ENCODE measurements at regions not wholly inside any gene's neighbourhood (a gene's known extent, or its start where the extent isn't known, plus 50 kb on each side); places are given as distances from the start of the nearest gene placed in this dataset.

- no peaks in the 10 kb centered on the region for H3K79me2 ChIP-seq (ENCODE audit: control insufficient read depth, insufficient read depth, low read length, poor library complexity)
- no peak overlapping the region for H3K23ac ChIP-seq (ENCODE audit: low read length)
- H3K9ac ChIP-seq (ENCODE audit: low read length) = no peak overlapping the region
- H2BK120ac ChIP-seq (ENCODE audit: insufficient read depth, low read length, poor library complexity) = no peak overlapping the region
- no peak overlapping the region for H3K4ac ChIP-seq (ENCODE audit: low read depth, low read length)
- H3K18ac ChIP-seq (ENCODE audit: low read length) = no peak overlapping the region
- H3K27me3 ChIP-seq (ENCODE audit: insufficient read depth, low read length) = no peaks in the 10 kb centered on the region
- no peaks in the 10 kb centered on the region for H3K4me1 ChIP-seq (ENCODE audit: control insufficient read depth in 1 of 2, insufficient read depth in 2 of 2, low read length in 2 of 2)
- no peak overlapping the region for H4K91ac ChIP-seq (ENCODE audit: low read depth, low read length)
- no peak for DNase-seq
- H3K14ac ChIP-seq (ENCODE audit: low read length) = no peak overlapping the region
- WGBS (ENCODE audit: extremely low coverage, insufficient coverage, insufficient read length) = no CpG with 5 or more reads among the region's 2 CpGs
- H3K4me3 ChIP-seq (ENCODE audit: low read depth, low read length) = no peak overlapping the region
- no peaks in the 10 kb centered on the region for H3K36me3 ChIP-seq (ENCODE audit: control insufficient read depth in 1 of 2, insufficient read depth in 2 of 2, low read length in 2 of 2)
- no peak overlapping the region for H2BK12ac ChIP-seq (ENCODE audit: low read length)
- no peak overlapping the region for H2AK5ac ChIP-seq (ENCODE audit: low read length)
- no peak overlapping the region for H4K12ac ChIP-seq (ENCODE audit: low read depth, low read length)
- H2AFZ ChIP-seq (ENCODE audit: insufficient read depth, low read length, poor library complexity) = no peak overlapping the region
- H2BK5ac ChIP-seq (ENCODE audit: low read depth, low read length, poor library complexity) = no peak overlapping the region
- H4K8ac ChIP-seq (ENCODE audit: low read depth, low read length) = no peak overlapping the region
- no peak overlapping the region for H3K4me2 ChIP-seq (ENCODE audit: low read length)
- no peaks in the 10 kb centered on the region for H3K79me1 ChIP-seq (ENCODE audit: low read length)
- H3K27ac ChIP-seq (ENCODE audit: low read depth, low read length) = no peak overlapping the region
- H3K9me3 ChIP-seq (ENCODE audit: insufficient read depth, low read depth, low read length) = no peaks in the 10 kb centered on the region
These were observed 65.3 kb upstream of the ADRB2 start for GRCh38 chr5:148760945-148761638.

GRCh38 chr5:148763996-148764395 lies 62.4 kb upstream of the ADRB2 start:
- Histone ChIP-seq H3K79me2 (ENCODE audit: control insufficient read depth, insufficient read depth, low read length, poor library complexity) (no peaks in the 10 kb centered on the region), H3K4me3 (ENCODE audit: low read depth, low read length) (no peak overlapping the region), H2AFZ (ENCODE audit: insufficient read depth, low read length, poor library complexity) (no peak overlapping the region), H4K12ac (ENCODE audit: low read depth, low read length) (no peak overlapping the region), H3K18ac (ENCODE audit: low read length) (no peak overlapping the region), H3K36me3 (ENCODE audit: control insufficient read depth in 1 of 2, insufficient read depth in 2 of 2, low read length in 2 of 2) (no peaks in the 10 kb centered on the region), H3K4ac (ENCODE audit: low read depth, low read length) (no peak overlapping the region), H3K79me1 (ENCODE audit: low read length) (no peaks in the 10 kb centered on the region), H4K91ac (ENCODE audit: low read depth, low read length) (no peak overlapping the region), H3K27ac (ENCODE audit: low read depth, low read length) (no peak overlapping the region), H2BK5ac (ENCODE audit: low read depth, low read length, poor library complexity) (no peak overlapping the region), H4K8ac (ENCODE audit: low read depth, low read length) (no peak overlapping the region), H3K9me3 (ENCODE audit: insufficient read depth, low read depth, low read length) (no peaks in the 10 kb centered on the region), H2BK12ac (ENCODE audit: low read length) (no peak overlapping the region), H3K23ac (ENCODE audit: low read length) (no peak overlapping the region), H3K9ac (ENCODE audit: low read length) (no peak overlapping the region), H3K27me3 (ENCODE audit: insufficient read depth, low read length) (no peaks in the 10 kb centered on the region), H2AK5ac (ENCODE audit: low read length) (no peak overlapping the region), H3K4me2 (ENCODE audit: low read length) (no peak overlapping the region), H2BK120ac (ENCODE audit: insufficient read depth, low read length, poor library complexity) (no peak overlapping the region), H3K14ac (ENCODE audit: low read length) (no peak overlapping the region), H3K4me1 (ENCODE audit: control insufficient read depth in 1 of 2, insufficient read depth in 2 of 2, low read length in 2 of 2) (no peaks in the 10 kb centered on the region)
- no peak for DNase-seq
- no CpG with 5 or more reads among the region's 1 CpG for WGBS (ENCODE audit: extremely low coverage, insufficient coverage, insufficient read length)

GRCh38 chr5:148765061-148765460 lies 61.4 kb upstream of the ADRB2 start:
- no peak overlapping the region for H2AK5ac ChIP-seq (ENCODE audit: low read length)
- H3K27me3 ChIP-seq (ENCODE audit: insufficient read depth, low read length) = no peaks in the 10 kb centered on the region
- no peak overlapping the region for H4K12ac ChIP-seq (ENCODE audit: low read depth, low read length)
- no peaks in the 10 kb centered on the region for H3K79me2 ChIP-seq (ENCODE audit: control insufficient read depth, insufficient read depth, low read length, poor library complexity)
- no peak overlapping the region for H3K18ac ChIP-seq (ENCODE audit: low read length)
- no peak overlapping the region for H3K23ac ChIP-seq (ENCODE audit: low read length)
- H2BK5ac ChIP-seq (ENCODE audit: low read depth, low read length, poor library complexity) = no peak overlapping the region
- no peaks in the 10 kb centered on the region for H3K9me3 ChIP-seq (ENCODE audit: insufficient read depth, low read depth, low read length)
- H3K4me3 ChIP-seq (ENCODE audit: low read depth, low read length) = no peak overlapping the region
- H3K4me1 ChIP-seq (ENCODE audit: control insufficient read depth in 1 of 2, insufficient read depth in 2 of 2, low read length in 2 of 2) = no peaks in the 10 kb centered on the region
- H3K14ac ChIP-seq (ENCODE audit: low read length) = no peak overlapping the region
- no peak overlapping the region for H3K4ac ChIP-seq (ENCODE audit: low read depth, low read length)
- no peak overlapping the region for H3K4me2 ChIP-seq (ENCODE audit: low read length)
- no peak overlapping the region for H3K9ac ChIP-seq (ENCODE audit: low read length)
- no peaks in the 10 kb centered on the region for H3K36me3 ChIP-seq (ENCODE audit: control insufficient read depth in 1 of 2, insufficient read depth in 2 of 2, low read length in 2 of 2)
- H3K79me1 ChIP-seq (ENCODE audit: low read length) = no peaks in the 10 kb centered on the region
- DNase-seq = no peak
- H2AFZ ChIP-seq (ENCODE audit: insufficient read depth, low read length, poor library complexity) = no peak overlapping the region
- H2BK12ac ChIP-seq (ENCODE audit: low read length) = no peak overlapping the region
- no CpG with 5 or more reads among the region's 1 CpG for WGBS (ENCODE audit: extremely low coverage, insufficient coverage, insufficient read length)
- H4K8ac ChIP-seq (ENCODE audit: low read depth, low read length) = no peak overlapping the region
- H4K91ac ChIP-seq (ENCODE audit: low read depth, low read length) = no peak overlapping the region
- no peak overlapping the region for H3K27ac ChIP-seq (ENCODE audit: low read depth, low read length)
- H2BK120ac ChIP-seq (ENCODE audit: insufficient read depth, low read length, poor library complexity) = no peak overlapping the region

GRCh38 chr5:148768806-148769415 lies 57.5 kb upstream of the ADRB2 start:
- Histone ChIP-seq H3K18ac (ENCODE audit: low read length) (no peak overlapping the region), H3K27me3 (ENCODE audit: insufficient read depth, low read length) (no peaks in the 10 kb centered on the region), H3K4me1 (ENCODE audit: control insufficient read depth in 1 of 2, insufficient read depth in 2 of 2, low read length in 2 of 2) (no peaks in the 10 kb centered on the region), H4K91ac (ENCODE audit: low read depth, low read length) (no peak overlapping the region), H3K4me2 (ENCODE audit: low read length) (no peak overlapping the region), H2AFZ (ENCODE audit: insufficient read depth, low read length, poor library complexity) (no peak overlapping the region), H3K9me3 (ENCODE audit: insufficient read depth, low read depth, low read length) (no peaks in the 10 kb centered on the region), H3K36me3 (ENCODE audit: control insufficient read depth in 1 of 2, insufficient read depth in 2 of 2, low read length in 2 of 2) (no peaks in the 10 kb centered on the region), H3K14ac (ENCODE audit: low read length) (no peak overlapping the region), H4K8ac (ENCODE audit: low read depth, low read length) (no peak overlapping the region), H4K12ac (ENCODE audit: low read depth, low read length) (no peak overlapping the region), H2BK12ac (ENCODE audit: low read length) (no peak overlapping the region), H3K27ac (ENCODE audit: low read depth, low read length) (no peak overlapping the region), H3K79me1 (ENCODE audit: low read length) (no peaks in the 10 kb centered on the region), H3K4me3 (ENCODE audit: low read depth, low read length) (no peak overlapping the region), H3K9ac (ENCODE audit: low read length) (no peak overlapping the region), H3K79me2 (ENCODE audit: control insufficient read depth, insufficient read depth, low read length, poor library complexity) (no peaks in the 10 kb centered on the region), H3K23ac (ENCODE audit: low read length) (no peak overlapping the region), H2BK120ac (ENCODE audit: insufficient read depth, low read length, poor library complexity) (no peak overlapping the region), H2AK5ac (ENCODE audit: low read length) (no peak overlapping the region), H3K4ac (ENCODE audit: low read depth, low read length) (no peak overlapping the region), H2BK5ac (ENCODE audit: low read depth, low read length, poor library complexity) (no peak overlapping the region)
- WGBS (ENCODE audit: extremely low coverage, insufficient coverage, insufficient read length) = no CpG with 5 or more reads among the region's 5 CpGs
- no peak for DNase-seq

Measured in trophoblast cell (in vitro differentiated cells and primary cell).